Uterus (tissue), 3 donors: ENCODE measurements at regions not wholly inside any gene's neighbourhood (a gene's known extent, or its start where the extent isn't known, plus 50 kb on each side); places are given as distances from the start of the nearest gene placed in this dataset.

Experiments used
- DNase-seq, 2 donors: peaks; one replicate each; pipeline ENCODE4 v3.0.0-alpha.2; 2019 to 2020
- H3K27ac ChIP-seq, 2 donors: fragments of 200-600 bp; sonication (generic); 1 replicate in 1 of 2; 2 replicates in 1 of 2; pipeline ENCODE4 v1.5.1; 2016 to 2018
- H3K27me3 ChIP-seq, 2 donors: fragments of 200-600 bp; sonication (generic); one replicate each; pipeline ENCODE4 v1.5.1; 2018 to 2019; ENCODE audit warnings: control low read depth in 1 of 2
- H3K36me3 ChIP-seq, 2 donors: fragments of 200-600 bp; sonication (generic); one replicate each; pipeline ENCODE4 v1.5.1; 2019; ENCODE audit warnings: control low read depth in 1 of 2
- H3K4me1 ChIP-seq, 2 donors: fragments of 200-600 bp; sonication (generic); one replicate each; pipeline ENCODE4 v1.5.1; 2018 to 2019; ENCODE audit warnings: control low read depth in 1 of 2
- H3K4me3 ChIP-seq, 2 donors: fragments of 200-600 bp; sonication (generic); 1 replicate in 1 of 2; 2 replicates in 1 of 2; pipeline ENCODE4 v1.5.1; 2018 to 2019; ENCODE audit warnings: mild to moderate bottlenecking in 1 of 2
- H3K9me3 ChIP-seq, 2 donors: fragments of 200-600 bp; sonication (generic); one replicate each; pipeline ENCODE4 v1.5.1; 2019; ENCODE audit warnings: control low read depth in 1 of 2
- POLR2A ChIP-seq, 2 donors: fragments of 450-650 bp; IDR thresholded peaks; one replicate each; pipeline ENCODE4 v1.6.1; 2016; ENCODE audit warnings: antibody characterized with exemption in 2 of 2, mild to moderate bottlenecking in 1 of 2, moderate library complexity in 1 of 2
- intact Hi-C: fragments of 100-400 bp; cut with DNase I; formaldehyde crosslinking; loops from one replicate; pipeline ENCODE4 v1.15.1; 2023; ENCODE audit warnings: low total_unique reads
- TF ChIP-seq, protein P1 (sequence below), 4 experiments: fragments of 200-600 bp in 2 of 4; fragments of 450-650 bp in 2 of 4; sonication (generic) in 2 of 4; IDR thresholded peaks; one replicate each; pipeline ENCODE4 v1.5.1; 2016 to 2019; ENCODE audit warnings: antibody characterized with exemption in 4 of 4, mild to moderate bottlenecking in 2 of 4, moderate library complexity in 1 of 4
- donor health status: DM: yes; HTN: yes; CAD: no.

DNA sequence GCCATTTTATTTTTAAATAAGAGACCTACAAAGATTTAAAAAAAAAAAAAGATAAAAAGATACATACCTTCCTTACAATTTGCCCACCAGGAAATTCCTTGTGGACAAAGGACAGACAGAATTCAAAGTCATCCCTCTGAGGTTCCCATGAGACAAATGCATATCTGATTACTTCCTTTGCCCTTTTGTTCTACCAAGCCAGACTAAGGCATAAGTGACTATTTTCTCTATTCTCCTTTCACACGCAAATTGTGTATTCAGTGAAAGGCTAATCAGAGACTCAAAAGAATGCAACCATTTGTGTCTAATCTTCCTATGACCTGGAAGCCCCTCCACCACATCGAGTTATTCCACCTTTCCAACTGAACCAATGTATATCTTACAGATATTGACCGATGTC, 691.7 kb downstream of the FAM133A start:
- TF ChIP-seq, protein P1, sequence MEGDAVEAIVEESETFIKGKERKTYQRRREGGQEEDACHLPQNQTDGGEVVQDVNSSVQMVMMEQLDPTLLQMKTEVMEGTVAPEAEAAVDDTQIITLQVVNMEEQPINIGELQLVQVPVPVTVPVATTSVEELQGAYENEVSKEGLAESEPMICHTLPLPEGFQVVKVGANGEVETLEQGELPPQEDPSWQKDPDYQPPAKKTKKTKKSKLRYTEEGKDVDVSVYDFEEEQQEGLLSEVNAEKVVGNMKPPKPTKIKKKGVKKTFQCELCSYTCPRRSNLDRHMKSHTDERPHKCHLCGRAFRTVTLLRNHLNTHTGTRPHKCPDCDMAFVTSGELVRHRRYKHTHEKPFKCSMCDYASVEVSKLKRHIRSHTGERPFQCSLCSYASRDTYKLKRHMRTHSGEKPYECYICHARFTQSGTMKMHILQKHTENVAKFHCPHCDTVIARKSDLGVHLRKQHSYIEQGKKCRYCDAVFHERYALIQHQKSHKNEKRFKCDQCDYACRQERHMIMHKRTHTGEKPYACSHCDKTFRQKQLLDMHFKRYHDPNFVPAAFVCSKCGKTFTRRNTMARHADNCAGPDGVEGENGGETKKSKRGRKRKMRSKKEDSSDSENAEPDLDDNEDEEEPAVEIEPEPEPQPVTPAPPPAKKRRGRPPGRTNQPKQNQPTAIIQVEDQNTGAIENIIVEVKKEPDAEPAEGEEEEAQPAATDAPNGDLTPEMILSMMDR (IDR thresholded peaks at IDR 0.05): no peak
- no peak for TF ChIP-seq POLR2A (IDR thresholded peaks at IDR 0.05)

DNA sequence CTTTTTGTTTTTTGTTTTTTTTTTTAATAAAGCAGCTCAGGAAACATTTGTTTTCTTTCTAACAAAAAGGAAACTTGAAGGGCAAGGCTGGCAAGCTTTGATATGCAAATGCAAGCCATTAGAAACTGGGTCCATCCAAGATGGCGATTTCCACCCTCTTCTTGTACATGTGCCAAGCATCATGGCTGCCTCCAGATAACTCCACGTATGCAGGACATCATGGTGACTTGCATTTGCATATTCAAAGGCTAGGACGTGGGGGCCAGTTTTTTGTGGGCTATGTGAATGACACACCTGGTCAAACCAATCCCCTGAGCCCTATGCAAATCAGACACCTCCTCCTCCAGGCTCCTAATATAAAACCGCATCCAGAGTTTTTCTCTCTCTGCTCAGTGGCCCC, 692.6 kb downstream of the FAM133A start:
- DNase-seq: no peak
- no peaks in the 10 kb centered on the region for H3K4me1 ChIP-seq

More for the DNA sequence above, 691.7 kb downstream of the FAM133A start:
- Histone ChIP-seq H3K36me3 (no peaks in the 10 kb centered on the region), H3K4me3 (no peak overlapping the region), H3K4me1 (no peaks in the 10 kb centered on the region), H3K27me3 (no peaks in the 10 kb centered on the region), H3K9me3 (no peaks in the 10 kb centered on the region), H3K27ac (no peak overlapping the region)
- no peak for DNase-seq
- intact Hi-C loops: no loop called here

DNA sequence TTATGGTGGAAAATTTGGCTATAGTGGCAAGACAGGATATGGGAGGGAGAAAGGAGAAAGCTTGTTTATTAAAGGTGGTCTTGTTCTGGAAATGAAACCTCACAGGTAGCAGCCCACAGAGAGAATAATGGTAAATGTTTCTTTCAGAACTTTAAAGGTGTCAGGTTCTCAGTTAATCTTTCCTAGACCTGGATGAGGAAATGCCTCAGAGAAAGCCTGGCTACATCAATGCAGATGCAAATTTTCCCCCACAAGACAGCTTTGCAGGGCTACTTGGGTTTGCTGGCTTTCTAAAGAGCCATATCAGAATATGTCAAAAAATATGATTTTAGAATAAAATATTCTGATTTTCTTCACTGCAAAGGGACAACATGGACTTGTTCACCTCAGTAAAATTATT, 715.0 kb downstream of the FAM133A start:
- no peak for DNase-seq
- intact Hi-C loops: no loop called here
- Histone ChIP-seq H3K4me3 (no peak overlapping the region), H3K4me1 (no peaks in the 10 kb centered on the region), H3K36me3 (no peaks in the 10 kb centered on the region), H3K9me3 (no peaks in the 10 kb centered on the region), H3K27ac (no peak overlapping the region), H3K27me3 (no peaks in the 10 kb centered on the region)
- TF ChIP-seq POLR2A (IDR thresholded peaks at IDR 0.05): no peak
- TF ChIP-seq, protein P1 (IDR thresholded peaks at IDR 0.05): no peak

More for the DNA sequence above, 692.6 kb downstream of the FAM133A start:
- H3K27me3 ChIP-seq: no peaks in the 10 kb centered on the region
- TF ChIP-seq, protein P1 (IDR thresholded peaks at IDR 0.05): no peak
- TF ChIP-seq POLR2A (IDR thresholded peaks at IDR 0.05): no peak
- no peaks in the 10 kb centered on the region for H3K36me3 ChIP-seq
- H3K27ac ChIP-seq: no peak overlapping the region
- intact Hi-C loops: no loop called here
- no peak overlapping the region for H3K4me3 ChIP-seq
- H3K9me3 ChIP-seq: no peaks in the 10 kb centered on the region

DNA sequence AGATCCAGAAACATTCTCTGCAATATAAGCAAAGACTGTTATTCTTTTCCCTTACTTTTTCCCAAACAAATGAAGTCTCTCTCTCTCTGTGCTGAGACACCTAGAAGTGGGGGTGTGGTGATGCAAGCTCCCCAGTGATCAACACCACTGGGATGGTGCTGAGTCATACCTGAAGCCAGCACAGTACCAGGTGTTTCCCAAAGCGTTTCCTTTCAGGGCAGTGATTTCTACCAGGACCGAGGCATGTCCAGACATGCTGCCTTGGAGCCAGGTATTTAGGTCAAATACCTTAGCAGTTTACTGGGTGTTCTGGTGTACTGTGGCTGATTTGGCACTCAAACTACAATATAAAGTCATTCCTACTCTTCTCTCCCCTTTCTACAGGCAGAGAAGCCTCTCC, 726.5 kb downstream of the FAM133A start:
- intact Hi-C loops: no loop called here
- H3K4me3 ChIP-seq: no peak overlapping the region
- H3K9me3 ChIP-seq: no peaks in the 10 kb centered on the region
- peaks cover 0 to 9% of the 10 kb centered on the region in 2 donors for H3K27me3 ChIP-seq
- no peaks in the 10 kb centered on the region for H3K36me3 ChIP-seq
- DNase-seq: no peak
- no peak for TF ChIP-seq POLR2A (IDR thresholded peaks at IDR 0.05)
- TF ChIP-seq, protein P1 (IDR thresholded peaks at IDR 0.05): no peak
- H3K4me1 ChIP-seq: no peaks in the 10 kb centered on the region
- H3K27ac ChIP-seq: no peak overlapping the region

DNA sequence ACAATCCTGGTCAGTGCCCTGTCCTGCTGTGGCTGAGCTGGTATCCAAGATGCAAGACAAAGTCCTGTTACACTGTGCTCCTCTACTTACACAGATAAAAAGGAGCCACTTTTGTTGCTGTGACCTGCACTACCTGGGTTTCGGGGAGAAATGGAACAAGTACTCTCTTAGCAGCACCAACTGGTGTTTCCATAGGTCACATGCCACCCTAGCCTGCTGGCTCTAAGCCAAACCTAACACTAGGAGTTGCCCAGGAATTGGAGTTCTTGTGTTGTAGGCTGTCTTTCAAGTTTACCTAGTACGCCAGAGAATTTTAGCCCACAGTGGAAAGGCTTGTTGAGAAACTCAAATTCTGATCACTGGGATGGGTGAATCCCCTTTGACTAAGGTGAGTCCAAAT, 727.4 kb downstream of the FAM133A start:
- H3K27ac ChIP-seq: no peak overlapping the region
- H3K4me3 ChIP-seq: no peak overlapping the region
- DNase-seq: no peak
- H3K27me3 ChIP-seq: peaks cover 0 to 9% of the 10 kb centered on the region in 2 donors
- no peaks in the 10 kb centered on the region for H3K9me3 ChIP-seq
- TF ChIP-seq, protein P1 (IDR thresholded peaks at IDR 0.05): no peak
- TF ChIP-seq POLR2A (IDR thresholded peaks at IDR 0.05): no peak
- intact Hi-C loops: no loop called here
- H3K4me1 ChIP-seq: no peaks in the 10 kb centered on the region
- H3K36me3 ChIP-seq: no peaks in the 10 kb centered on the region
